Hepatocyte (in vitro differentiated cells): ENCODE measurements at regions not wholly inside any gene's neighbourhood (a gene's known extent, or its start where the extent isn't known, plus 50 kb on each side); places are given as distances from the start of the nearest gene placed in this dataset.
A peak's percentile ranks its signal among the peaks of the same experiment; 100 is the strongest.

Experiments
- DNase-seq: peaks from one replicate; pipeline ENCODE4 v3.0.0-alpha.2; 2016; ENCODE audit warnings: low spot score
- H2AFZ ChIP-seq: fragments of 200-600 bp; sonication (generic); 2 replicates; pipeline ENCODE4 v1.6.0; 2016; ENCODE audit warnings: antibody characterized with exemption, mild to moderate bottlenecking
- H3K27ac ChIP-seq: fragments of 200-600 bp; sonication (generic); 2 replicates; pipeline ENCODE4 v1.5.1; 2016; ENCODE audit warnings: mild to moderate bottlenecking
- H3K27me3 ChIP-seq: fragments of 200-600 bp; sonication (generic); 2 replicates; pipeline ENCODE4 v1.6.1; 2016
- H3K36me3 ChIP-seq: fragments of 200-600 bp; sonication (generic); replicated peaks from 2 replicates; pipeline ENCODE4 v1.5.1; 2016; ENCODE audit warnings: low read depth; ENCODE audit not compliant: insufficient read depth
- H3K4me1 ChIP-seq: fragments of 200-600 bp; sonication (generic); 2 replicates; pipeline ENCODE4 v1.5.1; 2016; ENCODE audit warnings: mild to moderate bottlenecking, moderate library complexity; ENCODE audit not compliant: insufficient read depth
- H3K4me2 ChIP-seq: fragments of 200-600 bp; sonication (generic); 2 replicates; pipeline ENCODE4 v1.6.0; 2016
- H3K4me3 ChIP-seq: fragments of 200-600 bp; sonication (generic); 2 replicates; pipeline ENCODE4 v1.5.1; 2016; ENCODE audit warnings: mild to moderate bottlenecking
- H3K79me2 ChIP-seq: fragments of 200-600 bp; sonication (generic); 2 replicates; pipeline ENCODE4 v1.6.0; 2017; ENCODE audit warnings: mild to moderate bottlenecking
- H3K9me2 ChIP-seq: fragments of 200-600 bp; sonication (generic); replicated peaks from 2 replicates; pipeline ENCODE4 v1.6.0; 2017; ENCODE audit warnings: mild to moderate bottlenecking; ENCODE audit not compliant: insufficient read depth
- H3K9me3 ChIP-seq: fragments of 200-600 bp; sonication (generic); 2 replicates; pipeline ENCODE4 v1.5.1; 2016; ENCODE audit warnings: low read depth, mild to moderate bottlenecking
- H4K20me1 ChIP-seq: fragments of 200-600 bp; sonication (generic); 2 replicates; pipeline ENCODE4 v1.6.0; 2016; ENCODE audit warnings: mild to moderate bottlenecking; ENCODE audit not compliant: insufficient read depth, poor library complexity, severe bottlenecking
- CTCF ChIP-seq: fragments of 200-600 bp; sonication (generic); IDR thresholded peaks from 2 replicates; pipeline ENCODE4 v1.5.1; 2016; ENCODE audit warnings: antibody characterized with exemption, mild to moderate bottlenecking; ENCODE audit not compliant: poor library complexity
- EZH2 ChIP-seq: fragments of 200-600 bp; sonication (generic); IDR thresholded peaks from 2 replicates; pipeline ENCODE4 v1.6.1; 2016; ENCODE audit warnings: antibody characterized with exemption, mild to moderate bottlenecking, borderline replicate concordance
- EZH2phosphoT487 ChIP-seq: fragments of 200-600 bp; sonication (generic); IDR thresholded peaks from one replicate; pipeline ENCODE4 v1.6.1; 2018; ENCODE audit warnings: antibody characterized with exemption, mild to moderate bottlenecking, low read depth, moderate library complexity; ENCODE audit not compliant: unreplicated experiment, severe bottlenecking
- WGBS: methylation state at CpG from one replicate; pipeline ENCODE4 v1.1.6; 2016; ENCODE audit warnings: low lambda C conversion rate; ENCODE audit errors: missing lambda C conversion rate; 5-methylcytosine and 5-hydroxymethylcytosine counted together

- H3K36me3 ChIP-seq: no peaks in the 10 kb centered on the region
- H3K9me2 ChIP-seq: no peaks in the 10 kb centered on the region
- H4K20me1 ChIP-seq: no peaks in the 10 kb centered on the region
- no peaks in the 10 kb centered on the region for H3K79me2 ChIP-seq
- DNase-seq: peak; percentile 38
- H3K27ac ChIP-seq: no peak overlapping the region
- no peaks in the 10 kb centered on the region for H3K4me1 ChIP-seq
- H3K27me3 ChIP-seq: no peaks in the 10 kb centered on the region
- H3K4me3 ChIP-seq: no peak overlapping the region
- no peak overlapping the region for H2AFZ ChIP-seq
- H3K4me2 ChIP-seq: no peak overlapping the region
- TF ChIP-seq EZH2phosphoT487 (no peak), EZH2 (no peak), CTCF (no peak)
- no peaks in the 10 kb centered on the region for H3K9me3 ChIP-seq
Measured at GRCh38 chr1:79079770-79080169, 73.2 kb upstream of the ADGRL4 start.

- H3K4me3 ChIP-seq: no peak overlapping the region
- DNase-seq: no peak
- 70% methylated on average over 2 of the region's 2 CpGs for WGBS
Measured at GRCh38 chr1:79074975-79075374, 68.4 kb upstream of the ADGRL4 start.

GRCh38 chr1:79069828-79070227 is 63.3 kb upstream of the ADGRL4 start:
- Histone ChIP-seq H3K4me3 (no peak overlapping the region), H3K79me2 (no peaks in the 10 kb centered on the region), H2AFZ (no peak overlapping the region), H3K9me3 (no peaks in the 10 kb centered on the region), H3K27me3 (no peaks in the 10 kb centered on the region), H3K4me1 (no peaks in the 10 kb centered on the region), H4K20me1 (no peaks in the 10 kb centered on the region), H3K9me2 (no peaks in the 10 kb centered on the region), H3K36me3 (no peaks in the 10 kb centered on the region), H3K27ac (no peak overlapping the region), H3K4me2 (no peak overlapping the region)
- DNase-seq: no peak
- no peak for TF ChIP-seq CTCF
- no peak for TF ChIP-seq EZH2
- TF ChIP-seq EZH2phosphoT487: no peak
- WGBS: 88% methylated on average over 3 of the region's 3 CpGs

More at GRCh38 chr1:79074975-79075374, 68.4 kb upstream of the ADGRL4 start:
- no peak overlapping the region for H3K4me2 ChIP-seq
- H3K79me2 ChIP-seq: no peaks in the 10 kb centered on the region
- TF ChIP-seq EZH2: no peak
- TF ChIP-seq CTCF: no peak
- no peak for TF ChIP-seq EZH2phosphoT487
- no peaks in the 10 kb centered on the region for H3K4me1 ChIP-seq
- H3K36me3 ChIP-seq: no peaks in the 10 kb centered on the region
- no peak overlapping the region for H3K27ac ChIP-seq
- no peaks in the 10 kb centered on the region for H3K9me2 ChIP-seq
- no peaks in the 10 kb centered on the region for H4K20me1 ChIP-seq
- no peaks in the 10 kb centered on the region for H3K9me3 ChIP-seq
- no peak overlapping the region for H2AFZ ChIP-seq
- no peaks in the 10 kb centered on the region for H3K27me3 ChIP-seq

GRCh38 chr1:79059341-79059740 is 52.8 kb upstream of the ADGRL4 start:
- DNase-seq: no peak
- Histone ChIP-seq H3K79me2 (no peaks in the 10 kb centered on the region), H3K9me3 (no peaks in the 10 kb centered on the region), H3K27me3 (no peaks in the 10 kb centered on the region), H3K27ac (no peak overlapping the region), H3K4me2 (no peak overlapping the region), H3K36me3 (no peaks in the 10 kb centered on the region), H3K4me1 (no peaks in the 10 kb centered on the region), H3K9me2 (no peaks in the 10 kb centered on the region), H2AFZ (no peak overlapping the region), H3K4me3 (no peak overlapping the region), H4K20me1 (no peaks in the 10 kb centered on the region)
- TF ChIP-seq EZH2 (no peak), EZH2phosphoT487 (no peak), CTCF (no peak)
- WGBS: 94% methylated on average over 2 of the region's 2 CpGs
